ENCODE measurements at regions not wholly inside any gene's neighbourhood (a gene's known extent, or its start where the extent isn't known, plus 50 kb on each side); places are given as distances from the start of the nearest gene placed in this dataset.

DNA sequence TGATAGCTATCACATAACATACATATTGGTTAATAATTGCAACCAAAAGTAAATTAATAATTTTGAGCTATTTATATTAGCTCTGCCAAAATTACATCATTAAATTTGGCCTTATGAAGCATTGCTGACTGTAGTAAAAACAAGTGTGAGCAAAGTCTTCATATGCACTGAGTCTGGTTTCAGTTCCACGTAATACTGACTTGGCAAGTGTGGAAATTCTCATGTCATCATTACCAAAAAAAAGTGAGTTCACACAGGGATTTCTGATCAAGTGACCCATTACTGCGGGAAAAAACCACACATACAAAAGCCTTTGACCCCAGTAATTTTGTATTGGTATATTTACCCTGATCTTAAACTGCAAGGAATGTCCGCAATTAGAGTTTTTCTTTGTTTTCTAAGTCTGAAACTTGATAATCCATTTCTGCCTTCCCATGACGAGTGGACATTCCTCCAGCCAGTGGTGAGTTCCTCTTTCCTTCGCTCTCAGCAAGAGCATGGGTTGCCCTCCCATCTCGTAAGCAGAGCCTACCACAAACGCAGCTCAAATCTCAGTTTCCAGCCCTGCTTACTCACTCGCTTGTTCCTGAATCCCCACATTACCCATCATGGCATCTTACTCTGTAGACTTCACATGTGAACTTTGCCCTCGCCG, 220.2 kb upstream of the DMRT1 start:
- no peak for TF ChIP-seq POLR2A (IDR thresholded peaks at IDR 0.05)
- TF ChIP-seq, protein P1, sequence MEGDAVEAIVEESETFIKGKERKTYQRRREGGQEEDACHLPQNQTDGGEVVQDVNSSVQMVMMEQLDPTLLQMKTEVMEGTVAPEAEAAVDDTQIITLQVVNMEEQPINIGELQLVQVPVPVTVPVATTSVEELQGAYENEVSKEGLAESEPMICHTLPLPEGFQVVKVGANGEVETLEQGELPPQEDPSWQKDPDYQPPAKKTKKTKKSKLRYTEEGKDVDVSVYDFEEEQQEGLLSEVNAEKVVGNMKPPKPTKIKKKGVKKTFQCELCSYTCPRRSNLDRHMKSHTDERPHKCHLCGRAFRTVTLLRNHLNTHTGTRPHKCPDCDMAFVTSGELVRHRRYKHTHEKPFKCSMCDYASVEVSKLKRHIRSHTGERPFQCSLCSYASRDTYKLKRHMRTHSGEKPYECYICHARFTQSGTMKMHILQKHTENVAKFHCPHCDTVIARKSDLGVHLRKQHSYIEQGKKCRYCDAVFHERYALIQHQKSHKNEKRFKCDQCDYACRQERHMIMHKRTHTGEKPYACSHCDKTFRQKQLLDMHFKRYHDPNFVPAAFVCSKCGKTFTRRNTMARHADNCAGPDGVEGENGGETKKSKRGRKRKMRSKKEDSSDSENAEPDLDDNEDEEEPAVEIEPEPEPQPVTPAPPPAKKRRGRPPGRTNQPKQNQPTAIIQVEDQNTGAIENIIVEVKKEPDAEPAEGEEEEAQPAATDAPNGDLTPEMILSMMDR (IDR thresholded peaks at IDR 0.05): no peak
